WTC11 (cell line): ENCODE measurements at regions not wholly inside any gene's neighbourhood (a gene's known extent, or its start where the extent isn't known, plus 50 kb on each side); places are given as distances from the start of the nearest gene placed in this dataset.
"Not testable (repeated sequence)": the region's sequence is repeated elsewhere in the genome, so short reads cannot be mapped to it uniquely, and the experiment has no call there.

Experiments
- CBFB ChIP-seq: sonication (generic); formaldehyde crosslinking; IDR thresholded peaks from 2 replicates; pipeline ENCODE4 v1.8.1; 2022; ENCODE audit warnings: mild to moderate bottlenecking, low read depth, missing genetic modification reagents
- CREB1 ChIP-seq: sonication (generic); formaldehyde crosslinking; IDR thresholded peaks from 2 replicates; pipeline ENCODE4 v1.8.0; 2023; ENCODE audit warnings: mild to moderate bottlenecking, missing genetic modification reagents
- NR1H2 ChIP-seq: sonication (generic); formaldehyde crosslinking; IDR thresholded peaks from 2 replicates; pipeline ENCODE4 v1.9.0; 2021; ENCODE audit warnings: mild to moderate bottlenecking, moderate library complexity, missing genetic modification reagents
- NR3C1 ChIP-seq: sonication (generic); formaldehyde crosslinking; conservative IDR thresholded peaks from 2 replicates; pipeline ENCODE4 v1.8.1; 2023; ENCODE audit warnings: low read depth, mild to moderate bottlenecking, missing genetic modification reagents
- RELA ChIP-seq: sonication (generic); formaldehyde crosslinking; IDR thresholded peaks from 2 replicates; pipeline ENCODE4 v1.8.1; 2022; ENCODE audit warnings: missing genetic modification reagents, mild to moderate bottlenecking, borderline replicate concordance
- ZNF219 ChIP-seq: sonication (generic); formaldehyde crosslinking; IDR thresholded peaks from 2 replicates; pipeline ENCODE4 v1.8.0; 2023; ENCODE audit warnings: missing genetic modification reagents, mild to moderate bottlenecking, borderline replicate concordance
- ZNF671 ChIP-seq: fragments of 250-450 bp; sonication (Bioruptor Pico); IDR thresholded peaks from 2 replicates; pipeline ENCODE4 v1.8.0; 2021; ENCODE audit warnings: mild to moderate bottlenecking
- TF ChIP-seq, protein P1 (sequence below): sonication (generic); formaldehyde crosslinking; IDR thresholded peaks from 2 replicates; pipeline ENCODE4 v1.8.0; 2023; ENCODE audit warnings: missing genetic modification reagents, mild to moderate bottlenecking, borderline replicate concordance
- TF ChIP-seq, protein P2 (sequence below): fragments of 200-600 bp; IDR thresholded peaks from 2 replicates; pipeline ENCODE4 v1.8.0; 2022; ENCODE audit warnings: antibody characterized with exemption
- TF ChIP-seq, protein P3 (sequence below): sonication (generic); formaldehyde crosslinking; IDR thresholded peaks from 2 replicates; pipeline ENCODE4 v1.8.0; 2022; ENCODE audit warnings: mild to moderate bottlenecking, missing genetic modification reagents
- TF ChIP-seq, protein P4 (sequence below): sonication (generic); formaldehyde crosslinking; IDR thresholded peaks from 2 replicates; pipeline ENCODE4 v1.8.1; 2022; ENCODE audit warnings: low read depth, missing genetic modification reagents, borderline replicate concordance
- TF ChIP-seq, protein P5 (sequence below): sonication (generic); formaldehyde crosslinking; conservative IDR thresholded peaks from 2 replicates; pipeline ENCODE4 v1.8.1; 2023; ENCODE audit warnings: mild to moderate bottlenecking, low read depth, missing genetic modification reagents, moderate library complexity
- TF ChIP-seq, protein P6 (sequence below): sonication (generic); formaldehyde crosslinking; IDR thresholded peaks from 2 replicates; pipeline ENCODE4 v1.8.1; 2023; ENCODE audit warnings: mild to moderate bottlenecking, missing genetic modification reagents, moderate library complexity

DNA sequence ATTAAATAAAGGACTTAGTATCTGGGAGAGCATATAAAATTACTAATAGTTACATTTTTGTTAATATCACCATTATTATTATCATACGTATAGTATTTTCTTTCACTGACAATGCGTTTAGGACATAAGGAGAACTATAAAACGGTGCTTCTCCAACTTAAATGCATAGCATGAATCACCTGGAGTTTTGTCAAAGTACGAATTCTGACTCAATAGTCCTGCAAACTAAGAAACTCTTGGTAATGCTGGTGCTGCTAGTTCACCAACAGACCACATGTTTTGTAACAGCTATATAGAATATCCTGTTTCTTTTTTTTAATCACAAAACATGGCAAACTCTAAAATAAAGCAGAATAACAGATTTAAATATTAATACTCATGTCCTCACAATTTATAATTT is 116.1 kb upstream of the ZNF717 start:
- not testable (repeated sequence) for TF ChIP-seq CREB1; ZNF219; RELA (CRISPR knock-in tag); CBFB (CRISPR knock-in tag); ZNF671 (CRISPR knock-in tag); NR1H2; NR3C1 (CRISPR knock-in tag)
- TF ChIP-seq, protein P1, sequence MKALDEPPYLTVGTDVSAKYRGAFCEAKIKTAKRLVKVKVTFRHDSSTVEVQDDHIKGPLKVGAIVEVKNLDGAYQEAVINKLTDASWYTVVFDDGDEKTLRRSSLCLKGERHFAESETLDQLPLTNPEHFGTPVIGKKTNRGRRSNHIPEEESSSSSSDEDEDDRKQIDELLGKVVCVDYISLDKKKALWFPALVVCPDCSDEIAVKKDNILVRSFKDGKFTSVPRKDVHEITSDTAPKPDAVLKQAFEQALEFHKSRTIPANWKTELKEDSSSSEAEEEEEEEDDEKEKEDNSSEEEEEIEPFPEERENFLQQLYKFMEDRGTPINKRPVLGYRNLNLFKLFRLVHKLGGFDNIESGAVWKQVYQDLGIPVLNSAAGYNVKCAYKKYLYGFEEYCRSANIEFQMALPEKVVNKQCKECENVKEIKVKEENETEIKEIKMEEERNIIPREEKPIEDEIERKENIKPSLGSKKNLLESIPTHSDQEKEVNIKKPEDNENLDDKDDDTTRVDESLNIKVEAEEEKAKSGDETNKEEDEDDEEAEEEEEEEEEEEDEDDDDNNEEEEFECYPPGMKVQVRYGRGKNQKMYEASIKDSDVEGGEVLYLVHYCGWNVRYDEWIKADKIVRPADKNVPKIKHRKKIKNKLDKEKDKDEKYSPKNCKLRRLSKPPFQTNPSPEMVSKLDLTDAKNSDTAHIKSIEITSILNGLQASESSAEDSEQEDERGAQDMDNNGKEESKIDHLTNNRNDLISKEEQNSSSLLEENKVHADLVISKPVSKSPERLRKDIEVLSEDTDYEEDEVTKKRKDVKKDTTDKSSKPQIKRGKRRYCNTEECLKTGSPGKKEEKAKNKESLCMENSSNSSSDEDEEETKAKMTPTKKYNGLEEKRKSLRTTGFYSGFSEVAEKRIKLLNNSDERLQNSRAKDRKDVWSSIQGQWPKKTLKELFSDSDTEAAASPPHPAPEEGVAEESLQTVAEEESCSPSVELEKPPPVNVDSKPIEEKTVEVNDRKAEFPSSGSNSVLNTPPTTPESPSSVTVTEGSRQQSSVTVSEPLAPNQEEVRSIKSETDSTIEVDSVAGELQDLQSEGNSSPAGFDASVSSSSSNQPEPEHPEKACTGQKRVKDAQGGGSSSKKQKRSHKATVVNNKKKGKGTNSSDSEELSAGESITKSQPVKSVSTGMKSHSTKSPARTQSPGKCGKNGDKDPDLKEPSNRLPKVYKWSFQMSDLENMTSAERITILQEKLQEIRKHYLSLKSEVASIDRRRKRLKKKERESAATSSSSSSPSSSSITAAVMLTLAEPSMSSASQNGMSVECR (CRISPR knock-in tag): not testable (repeated sequence)
- TF ChIP-seq, protein P2, sequence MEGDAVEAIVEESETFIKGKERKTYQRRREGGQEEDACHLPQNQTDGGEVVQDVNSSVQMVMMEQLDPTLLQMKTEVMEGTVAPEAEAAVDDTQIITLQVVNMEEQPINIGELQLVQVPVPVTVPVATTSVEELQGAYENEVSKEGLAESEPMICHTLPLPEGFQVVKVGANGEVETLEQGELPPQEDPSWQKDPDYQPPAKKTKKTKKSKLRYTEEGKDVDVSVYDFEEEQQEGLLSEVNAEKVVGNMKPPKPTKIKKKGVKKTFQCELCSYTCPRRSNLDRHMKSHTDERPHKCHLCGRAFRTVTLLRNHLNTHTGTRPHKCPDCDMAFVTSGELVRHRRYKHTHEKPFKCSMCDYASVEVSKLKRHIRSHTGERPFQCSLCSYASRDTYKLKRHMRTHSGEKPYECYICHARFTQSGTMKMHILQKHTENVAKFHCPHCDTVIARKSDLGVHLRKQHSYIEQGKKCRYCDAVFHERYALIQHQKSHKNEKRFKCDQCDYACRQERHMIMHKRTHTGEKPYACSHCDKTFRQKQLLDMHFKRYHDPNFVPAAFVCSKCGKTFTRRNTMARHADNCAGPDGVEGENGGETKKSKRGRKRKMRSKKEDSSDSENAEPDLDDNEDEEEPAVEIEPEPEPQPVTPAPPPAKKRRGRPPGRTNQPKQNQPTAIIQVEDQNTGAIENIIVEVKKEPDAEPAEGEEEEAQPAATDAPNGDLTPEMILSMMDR: not testable (repeated sequence)
- TF ChIP-seq, protein P3, sequence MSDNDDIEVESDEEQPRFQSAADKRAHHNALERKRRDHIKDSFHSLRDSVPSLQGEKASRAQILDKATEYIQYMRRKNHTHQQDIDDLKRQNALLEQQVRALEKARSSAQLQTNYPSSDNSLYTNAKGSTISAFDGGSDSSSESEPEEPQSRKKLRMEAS (CRISPR knock-in tag): not testable (repeated sequence)
- TF ChIP-seq, protein P4, sequence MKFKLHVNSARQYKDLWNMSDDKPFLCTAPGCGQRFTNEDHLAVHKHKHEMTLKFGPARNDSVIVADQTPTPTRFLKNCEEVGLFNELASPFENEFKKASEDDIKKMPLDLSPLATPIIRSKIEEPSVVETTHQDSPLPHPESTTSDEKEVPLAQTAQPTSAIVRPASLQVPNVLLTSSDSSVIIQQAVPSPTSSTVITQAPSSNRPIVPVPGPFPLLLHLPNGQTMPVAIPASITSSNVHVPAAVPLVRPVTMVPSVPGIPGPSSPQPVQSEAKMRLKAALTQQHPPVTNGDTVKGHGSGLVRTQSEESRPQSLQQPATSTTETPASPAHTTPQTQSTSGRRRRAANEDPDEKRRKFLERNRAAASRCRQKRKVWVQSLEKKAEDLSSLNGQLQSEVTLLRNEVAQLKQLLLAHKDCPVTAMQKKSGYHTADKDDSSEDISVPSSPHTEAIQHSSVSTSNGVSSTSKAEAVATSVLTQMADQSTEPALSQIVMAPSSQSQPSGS (CRISPR knock-in tag): not testable (repeated sequence)
- TF ChIP-seq, protein P5, sequence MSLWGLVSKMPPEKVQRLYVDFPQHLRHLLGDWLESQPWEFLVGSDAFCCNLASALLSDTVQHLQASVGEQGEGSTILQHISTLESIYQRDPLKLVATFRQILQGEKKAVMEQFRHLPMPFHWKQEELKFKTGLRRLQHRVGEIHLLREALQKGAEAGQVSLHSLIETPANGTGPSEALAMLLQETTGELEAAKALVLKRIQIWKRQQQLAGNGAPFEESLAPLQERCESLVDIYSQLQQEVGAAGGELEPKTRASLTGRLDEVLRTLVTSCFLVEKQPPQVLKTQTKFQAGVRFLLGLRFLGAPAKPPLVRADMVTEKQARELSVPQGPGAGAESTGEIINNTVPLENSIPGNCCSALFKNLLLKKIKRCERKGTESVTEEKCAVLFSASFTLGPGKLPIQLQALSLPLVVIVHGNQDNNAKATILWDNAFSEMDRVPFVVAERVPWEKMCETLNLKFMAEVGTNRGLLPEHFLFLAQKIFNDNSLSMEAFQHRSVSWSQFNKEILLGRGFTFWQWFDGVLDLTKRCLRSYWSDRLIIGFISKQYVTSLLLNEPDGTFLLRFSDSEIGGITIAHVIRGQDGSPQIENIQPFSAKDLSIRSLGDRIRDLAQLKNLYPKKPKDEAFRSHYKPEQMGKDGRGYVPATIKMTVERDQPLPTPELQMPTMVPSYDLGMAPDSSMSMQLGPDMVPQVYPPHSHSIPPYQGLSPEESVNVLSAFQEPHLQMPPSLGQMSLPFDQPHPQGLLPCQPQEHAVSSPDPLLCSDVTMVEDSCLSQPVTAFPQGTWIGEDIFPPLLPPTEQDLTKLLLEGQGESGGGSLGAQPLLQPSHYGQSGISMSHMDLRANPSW (CRISPR knock-in tag): not testable (repeated sequence)
- TF ChIP-seq, protein P6, sequence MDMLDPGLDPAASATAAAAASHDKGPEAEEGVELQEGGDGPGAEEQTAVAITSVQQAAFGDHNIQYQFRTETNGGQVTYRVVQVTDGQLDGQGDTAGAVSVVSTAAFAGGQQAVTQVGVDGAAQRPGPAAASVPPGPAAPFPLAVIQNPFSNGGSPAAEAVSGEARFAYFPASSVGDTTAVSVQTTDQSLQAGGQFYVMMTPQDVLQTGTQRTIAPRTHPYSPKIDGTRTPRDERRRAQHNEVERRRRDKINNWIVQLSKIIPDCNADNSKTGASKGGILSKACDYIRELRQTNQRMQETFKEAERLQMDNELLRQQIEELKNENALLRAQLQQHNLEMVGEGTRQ (CRISPR knock-in tag): not testable (repeated sequence)
